B cell (primary cell): ENCODE measurements at regions not wholly inside any gene's neighbourhood (a gene's known extent, or its start where the extent isn't known, plus 50 kb on each side); places are given as distances from the start of the nearest gene placed in this dataset.
A peak's percentile ranks its signal among the peaks of the same experiment; 100 is the strongest.

Source experiments
- ATAC-seq: fragments of 200-7000 bp; cut with Tn5 transposase; one replicate; pipeline ENCODE4 v1.10.0; 2021; ENCODE audit warnings: low read depth, mild to moderate bottlenecking, moderate number of reproducible peaks, moderate library complexity
- CTCF ChIA-PET: fragments of 350-600 bp; sonication (Branson Sonifier 250); formaldehyde crosslinking; loops from one replicate; lab custom pipeline; 2021; ENCODE audit warnings: antibody characterized with exemption, inconsistent platforms; lab: Charles Lee
- POLR2A ChIA-PET: fragments of 350-600 bp; sonication (Branson Sonifier 250); formaldehyde crosslinking; loops from one replicate; lab custom pipeline; 2021; ENCODE audit warnings: antibody characterized with exemption; lab: Charles Lee
- DNase-seq: peaks from one replicate; pipeline ENCODE4 v3.0.0; 2013
- H2AFZ ChIP-seq: 2 replicates; pipeline ENCODE4 v1.6.1; 2012; ENCODE audit warnings: mild to moderate bottlenecking, low read depth, low read length; ENCODE audit not compliant: insufficient read depth, poor library complexity, severe bottlenecking
- H3K27ac ChIP-seq, 2 donors: 1 replicate in 1 of 2; 2 replicates in 1 of 2; pipeline ENCODE4 v1.5.1; 2012 to 2013; ENCODE audit warnings: low read length in 2 of 2, mild to moderate bottlenecking in 2 of 2, moderate library complexity in 1 of 2
- H3K27me3 ChIP-seq, 4 experiments: fragments of 200-600 bp in 1 of 4; sonication (generic) in 1 of 4; replicated peaks in 1 of 4; 1 replicate in 2 of 4; 2 replicates in 2 of 4; pipeline versions ENCODE4 v1.6.1 to v1.7.0; 2013 to 2016; ENCODE audit warnings: low read length in 3 of 4, mild to moderate bottlenecking in 2 of 4, mixed read lengths in 1 of 4, moderate library complexity in 1 of 4; ENCODE audit not compliant: insufficient read depth in 4 of 4, control insufficient read depth in 3 of 4; ENCODE audit errors: control extremely low read depth in 1 of 4
- H3K36me3 ChIP-seq, 2 experiments: replicated peaks in 1 of 2; 1 replicate in 1 of 2; 2 replicates in 1 of 2; pipeline versions ENCODE4 v1.6.1 to v1.7.1; 2013; ENCODE audit warnings: low read length in 1 of 2; ENCODE audit not compliant: insufficient read depth in 2 of 2, control insufficient read depth in 1 of 2; ENCODE audit errors: control extremely low read depth in 1 of 2, extremely low read depth in 1 of 2
- H3K4me1 ChIP-seq, 2 donors: fragments of 200-600 bp in 1 of 2; sonication (generic) in 1 of 2; 1 replicate in 1 of 2; 2 replicates in 1 of 2; pipeline versions ENCODE4 v1.5.1 to v1.6.1; 2013 to 2017; ENCODE audit warnings: low read length in 2 of 2; ENCODE audit not compliant: control insufficient read depth in 2 of 2, insufficient read depth in 2 of 2
- H3K4me2 ChIP-seq: replicated peaks from 2 replicates; pipeline ENCODE3; 2012; ENCODE audit warnings: mild to moderate bottlenecking, low read depth, low read length; ENCODE audit not compliant: poor library complexity, severe bottlenecking
- H3K4me3 ChIP-seq, 5 experiments: fragments of 200-600 bp in 1 of 5; sonication (generic) in 1 of 5; 1 replicate in 3 of 5; 2 replicates in 2 of 5; pipeline versions ENCODE4 v1.5.1 to v1.7.0; 2011 to 2016; ENCODE audit warnings: low read length in 4 of 5, mild to moderate bottlenecking in 4 of 5, low read depth in 2 of 5, control low read depth in 1 of 5, moderate library complexity in 1 of 5; ENCODE audit not compliant: insufficient read depth in 1 of 5; ENCODE audit errors: control extremely low read depth in 1 of 5, extremely low read depth in 1 of 5
- H3K79me2 ChIP-seq: fragments of 200-600 bp; sonication (generic); one replicate; pipeline ENCODE4 v1.6.0; 2016; ENCODE audit warnings: low read length; ENCODE audit not compliant: control insufficient read depth, insufficient read depth
- H3K9ac ChIP-seq: fragments of 200-600 bp; sonication (generic); 2 replicates; pipeline ENCODE4 v1.6.1; 2017; ENCODE audit warnings: mild to moderate bottlenecking, low read length, moderate library complexity
- H3K9me3 ChIP-seq, 3 donors: one replicate each; pipeline versions ENCODE4 v1.6.1 to v1.7.1; 2013; ENCODE audit warnings: low read length in 2 of 3; ENCODE audit not compliant: control insufficient read depth in 2 of 3, insufficient read depth in 1 of 3; ENCODE audit errors: control extremely low read depth in 1 of 3
- H4K20me1 ChIP-seq: 2 replicates; pipeline ENCODE4 v1.6.0; 2012; ENCODE audit warnings: mild to moderate bottlenecking, low read length; ENCODE audit not compliant: insufficient read depth, control insufficient read depth, poor library complexity, severe bottlenecking
- H3K27ac Mint-ChIP-seq: one replicate; pipeline ENCODE4 v1.8.0; 2021; ENCODE audit warnings: mixed read lengths
- H3K27me3 Mint-ChIP-seq: one replicate; pipeline ENCODE4 v1.8.0; 2021; ENCODE audit warnings: mixed read lengths
- H3K4me1 Mint-ChIP-seq: one replicate; pipeline ENCODE4 v1.8.0; 2021; ENCODE audit warnings: mixed read lengths
- H3K4me3 Mint-ChIP-seq: one replicate; pipeline ENCODE4 v1.8.0; 2021; ENCODE audit warnings: mixed read lengths
- H3K9me3 Mint-ChIP-seq: one replicate; pipeline ENCODE4 v1.8.0; 2022; ENCODE audit warnings: mixed read lengths; ENCODE audit not compliant: insufficient read depth
- CTCF ChIP-seq: fragments of 200-600 bp; IDR thresholded peaks from one replicate; pipeline ENCODE4 v1.8.0; 2022; ENCODE audit warnings: antibody characterized with exemption, mild to moderate bottlenecking
- EZH2 ChIP-seq: IDR thresholded peaks from 2 replicates; pipeline ENCODE4 v1.6.1; 2012; ENCODE audit warnings: borderline replicate concordance, low read depth, mild to moderate bottlenecking, moderate library complexity, low read length; ENCODE audit not compliant: insufficient read depth, poor library complexity, severe bottlenecking
- WGBS: methylation state at CpG from one replicate; pipeline ENCODE4 v1.1.5; 2013; ENCODE audit warnings: missing lambda C conversion rate; ENCODE audit not compliant: insufficient coverage; 5-methylcytosine and 5-hydroxymethylcytosine counted together
- intact Hi-C: fragments of 100-400 bp; cut with micrococcal nuclease; formaldehyde crosslinking; loops from one replicate; pipeline ENCODE4 v1.10.0; 2022

- TF ChIP-seq CTCF (no peak), EZH2 (no peak)
- Histone ChIP-seq H3K4me1 (peaks cover 91 to 100% of the 10 kb centered on the region in 2 donors), H3K79me2 (peaks cover 35% of the 10 kb centered on the region), H3K9ac (peak overlapping the region; percentile 3), H2AFZ (peak overlapping the region; percentile 14), H3K36me3 (no peaks in the 10 kb centered on the region), H3K27ac (peak overlapping the region; percentile 96 to 98), H3K4me3 (peak overlapping the region in 1 of 5 experiments; percentile 9), H3K4me2 (peak overlapping the region; percentile 84), H3K9me3 (peaks cover 0 to 6% (median 0%) of the 10 kb centered on the region in 3 donors), H3K27me3 (no peaks in the 10 kb centered on the region), H4K20me1 (no peaks in the 10 kb centered on the region)
- Mint-ChIP-seq H3K4me3 (peak overlapping the region; percentile 93), H3K4me1 (peaks cover 86% of the 10 kb centered on the region), H3K9me3 (no peaks in the 10 kb centered on the region), H3K27ac (peak overlapping the region; percentile 99), H3K27me3 (no peaks in the 10 kb centered on the region)
- ChIA-PET CTCF (interaction anchor here (0.7 to 2.1 kb wide), 8 partner anchors 38 to 166 kb away, joined by 3 to 6 read pairs (median 3); no protein-coding TSS in a partner anchor), POLR2A (interaction anchor here (0.6 to 1.4 kb wide), 7 partner anchors 32 to 1667 kb away, joined by 3 to 9 read pairs (median 4); no protein-coding TSS in a partner anchor)
- ATAC-seq = no peak
- WGBS = 14% methylated on average over 5 of the region's 6 CpGs
- intact Hi-C loops = loop anchor here (5.0 kb wide), 1 partner anchor 120 kb away; no protein-coding TSS in a partner anchor
- DNase-seq = peak; percentile 51
Measured at GRCh38 chr10:11682267-11682683, 59.9 kb upstream of the ECHDC3 start.

GRCh38 chr10:11680496-11680895, 61.7 kb upstream of the ECHDC3 start:
- ATAC-seq (no peak), DNase-seq (no peak)
- intact Hi-C loops = loop anchor here (5.0 kb wide), 1 partner anchor 118 kb away; no protein-coding TSS in a partner anchor
- Histone ChIP-seq H3K4me3 (no peak overlapping the region), H3K9me3 (peaks cover 0 to 10% (median 1%) of the 10 kb centered on the region in 3 donors), H3K4me2 (peak overlapping the region; percentile 84), H3K36me3 (no peaks in the 10 kb centered on the region), H3K27ac (peak overlapping the region in 1 of 2 donors; percentile 96), H3K27me3 (no peaks in the 10 kb centered on the region), H3K79me2 (peaks cover 48% of the 10 kb centered on the region), H3K9ac (no peak overlapping the region), H2AFZ (no peak overlapping the region), H4K20me1 (no peaks in the 10 kb centered on the region), H3K4me1 (peaks cover 93 to 98% of the 10 kb centered on the region in 2 donors)
- no peaks in the 10 kb centered on the region for H3K27me3 Mint-ChIP-seq
- CTCF ChIA-PET = interaction anchor here (1.6 to 2.3 kb wide), 2 partner anchors 18 to 45 kb away, joined by 5 to 7 read pairs; no protein-coding TSS in a partner anchor
- POLR2A ChIA-PET = no interaction called here
- peaks cover 87% of the 10 kb centered on the region for H3K4me1 Mint-ChIP-seq
- peak overlapping the region; percentile 14 for H3K4me3 Mint-ChIP-seq
- H3K27ac Mint-ChIP-seq = peak overlapping the region; percentile 99
- H3K9me3 Mint-ChIP-seq = no peaks in the 10 kb centered on the region
- WGBS = 100% methylated on average over 3 of the region's 6 CpGs
- TF ChIP-seq EZH2 = no peak
- TF ChIP-seq CTCF = no peak
